ENCODE measurements at regions not wholly inside any gene's neighbourhood (a gene's known extent, or its start where the extent isn't known, plus 50 kb on each side); places are given as distances from the start of the nearest gene placed in this dataset.

DNA sequence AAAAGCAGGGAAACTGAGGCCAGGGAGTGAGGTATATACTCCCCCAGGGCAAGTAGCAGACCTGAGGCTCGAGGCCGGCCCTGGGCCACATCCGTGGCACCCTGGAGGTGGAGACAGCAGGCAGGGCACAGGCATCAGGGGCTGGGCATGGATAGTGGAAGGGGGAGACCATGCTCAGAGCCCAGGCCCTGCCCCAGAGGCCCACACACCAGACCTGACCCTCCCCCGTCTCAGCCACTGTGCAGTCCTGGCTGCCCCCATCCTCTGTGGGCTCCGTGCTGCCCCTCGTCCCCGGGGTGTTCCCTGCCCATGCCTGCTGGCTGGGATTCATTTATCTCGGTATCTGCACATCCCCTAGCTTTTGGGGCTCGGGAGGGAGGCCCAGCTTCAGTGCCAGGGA, 103.1 kb upstream of the NKX1-1 start:
- TF ChIP-seq ZNF274 (IDR thresholded peaks at IDR 0.05; ENCODE audit: low read depth, low read length) (no peak), YY1 (IDR thresholded peaks at IDR 0.05; ENCODE audit: insufficient read depth, insufficient read length) (no peak)
